Thyroid gland (tissue), 4 donors: ENCODE measurements at regions not wholly inside any gene's neighbourhood (a gene's known extent, or its start where the extent isn't known, plus 50 kb on each side); places are given as distances from the start of the nearest gene placed in this dataset.

Source experiments
- DNase-seq, 2 donors: peaks; one replicate each; pipeline ENCODE4 v3.0.0-alpha.2; 2019
- H3K27ac ChIP-seq, 3 donors: fragments of 200-600 bp; sonication (generic); 1 replicate in 2 of 3; 2 replicates in 1 of 3; pipeline ENCODE4 v1.5.1; 2016 to 2019; ENCODE audit warnings: mild to moderate bottlenecking in 1 of 3, moderate library complexity in 1 of 3
- H3K27me3 ChIP-seq: fragments of 200-600 bp; sonication (generic); one replicate; pipeline ENCODE4 v1.5.1; 2019
- H3K36me3 ChIP-seq, 2 donors: fragments of 200-600 bp; sonication (generic); one replicate each; pipeline ENCODE4 v1.5.1; 2016 to 2019
- H3K4me1 ChIP-seq, 2 donors: fragments of 200-600 bp; sonication (generic); one replicate each; pipeline ENCODE4 v1.5.1; 2017 to 2019
- H3K4me3 ChIP-seq, 3 donors: fragments of 200-600 bp; sonication (generic); replicated peaks in 1 of 3; 1 replicate in 2 of 3; 2 replicates in 1 of 3; pipeline ENCODE4 v1.5.1; 2016; ENCODE audit warnings: mild to moderate bottlenecking in 1 of 3
- H3K9me3 ChIP-seq: fragments of 200-600 bp; sonication (generic); one replicate; pipeline ENCODE4 v1.5.1; 2017
- CTCF ChIP-seq, 6 experiments: fragments of 200-600 bp in 3 of 6; fragments of 450-650 bp in 3 of 6; sonication (generic) in 3 of 6; IDR thresholded peaks; one replicate each; pipeline ENCODE4 v1.5.1; 2016 to 2019; ENCODE audit warnings: antibody characterized with exemption in 6 of 6, mild to moderate bottlenecking in 2 of 6, inconsistent platforms in 1 of 6, moderate library complexity in 1 of 6
- POLR2A ChIP-seq, 2 donors: fragments of 450-650 bp; IDR thresholded peaks; one replicate each; pipeline ENCODE4 v1.6.1; 2017; ENCODE audit warnings: antibody characterized with exemption in 2 of 2, mild to moderate bottlenecking in 2 of 2, moderate library complexity in 1 of 2
- WGBS, 2 donors: methylation state at CpG; one replicate each; pipeline ENCODE4 v1.1.5; 2017; 5-methylcytosine and 5-hydroxymethylcytosine counted together
- intact Hi-C: fragments of 100-400 bp; cut with DNase I; formaldehyde crosslinking; loops from one replicate; pipeline ENCODE4 v1.15.1; 2023

DNA sequence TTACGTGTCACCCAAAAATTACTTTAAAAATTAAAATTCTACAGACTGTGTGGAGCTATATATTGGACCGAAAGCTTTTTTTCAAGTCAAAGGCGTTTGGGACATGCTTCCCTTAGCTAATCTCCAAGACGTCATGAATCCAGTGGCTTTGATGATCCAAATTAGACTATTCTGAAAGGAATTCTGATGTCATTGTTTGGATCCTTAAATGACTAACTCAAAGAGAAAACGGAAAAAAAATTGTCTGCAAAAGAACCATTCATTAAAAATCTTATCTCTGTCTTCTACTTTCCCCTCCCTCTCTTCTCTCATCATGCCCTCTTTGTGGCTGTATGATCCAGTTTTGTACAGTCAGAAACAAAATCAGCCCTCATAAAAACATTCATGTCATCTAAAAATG is 161.8 kb downstream of the ETV1 start:
- no peak for DNase-seq
- 89 to 90% methylated on average over 5 of the region's 5 CpGs for WGBS, 2 donors
- H3K36me3 ChIP-seq: no peaks in the 10 kb centered on the region
- H3K27ac ChIP-seq: no peak overlapping the region
- no peaks in the 10 kb centered on the region for H3K9me3 ChIP-seq
- H3K4me3 ChIP-seq: no peak overlapping the region
- no peak for TF ChIP-seq POLR2A (IDR thresholded peaks at IDR 0.05)
- no peak for TF ChIP-seq CTCF (IDR thresholded peaks at IDR 0.05)
- H3K27me3 ChIP-seq: no peaks in the 10 kb centered on the region
- intact Hi-C loops: no loop called here
- no peaks in the 10 kb centered on the region for H3K4me1 ChIP-seq

DNA sequence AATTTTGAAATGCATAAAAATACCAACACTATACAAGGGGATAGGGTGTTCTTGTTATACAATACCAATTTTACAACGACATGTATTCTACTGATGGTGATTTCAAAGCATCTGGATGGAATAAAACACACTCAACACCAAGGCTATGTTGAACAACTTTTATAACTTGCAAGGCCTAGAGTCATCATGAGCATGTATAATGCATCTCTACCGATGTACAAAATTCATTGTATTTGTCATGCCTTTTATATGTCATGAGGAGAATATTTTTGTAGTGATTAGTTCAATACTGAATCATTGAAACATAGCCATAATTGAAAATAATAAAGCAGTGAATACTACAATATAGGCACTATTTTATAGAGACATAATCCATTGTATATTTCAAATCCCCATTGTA is 160.2 kb downstream of the ETV1 start:
- TF ChIP-seq POLR2A (IDR thresholded peaks at IDR 0.05) (no peak), CTCF (IDR thresholded peaks at IDR 0.05) (no peak)
- intact Hi-C loops: no loop called here
- no peak overlapping the region for H3K4me3 ChIP-seq
- H3K9me3 ChIP-seq: no peaks in the 10 kb centered on the region
- H3K36me3 ChIP-seq: no peaks in the 10 kb centered on the region
- WGBS, 2 donors: 92 to 93% methylated on average over 2 of the region's 2 CpGs
- H3K27ac ChIP-seq: no peak overlapping the region
- H3K4me1 ChIP-seq: no peaks in the 10 kb centered on the region
- DNase-seq: no peak
- no peaks in the 10 kb centered on the region for H3K27me3 ChIP-seq

GRCh38 chr7:13829914-13830900 is 159.3 kb downstream of the ETV1 start:
- Histone ChIP-seq H3K36me3 (no peaks in the 10 kb centered on the region), H3K9me3 (no peaks in the 10 kb centered on the region), H3K27me3 (no peaks in the 10 kb centered on the region), H3K4me3 (no peak overlapping the region), H3K27ac (no peak overlapping the region), H3K4me1 (no peaks in the 10 kb centered on the region)
- no peak for DNase-seq
- intact Hi-C loops: no loop called here
- 62 to 67% methylated on average over 6 of the region's 6 CpGs for WGBS, 2 donors
- TF ChIP-seq CTCF (IDR thresholded peaks at IDR 0.05): no peak
- TF ChIP-seq POLR2A (IDR thresholded peaks at IDR 0.05): no peak

DNA sequence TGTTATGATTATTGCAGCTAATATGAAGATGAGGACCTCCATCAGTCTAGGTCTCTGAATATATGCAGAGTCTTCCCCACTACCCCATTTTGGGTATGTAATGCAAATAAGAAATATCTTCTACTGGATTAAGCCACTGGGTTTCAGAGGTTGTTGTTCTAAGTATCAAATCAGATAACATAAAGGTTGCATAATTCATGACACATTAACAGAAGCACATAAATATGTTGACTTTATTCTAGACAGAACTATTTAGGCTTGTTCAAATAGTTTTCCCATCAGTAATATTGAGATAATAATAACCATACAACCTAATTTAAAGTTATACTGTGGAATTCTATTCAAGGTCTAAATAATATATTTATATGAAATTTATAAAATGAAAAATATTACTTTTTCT is 157.1 kb downstream of the ETV1 start:
- DNase-seq: no peak
- no peak overlapping the region for H3K27ac ChIP-seq
- H3K4me1 ChIP-seq: no peaks in the 10 kb centered on the region
- H3K36me3 ChIP-seq: no peaks in the 10 kb centered on the region
- no peaks in the 10 kb centered on the region for H3K27me3 ChIP-seq
- no peaks in the 10 kb centered on the region for H3K9me3 ChIP-seq
- TF ChIP-seq POLR2A (IDR thresholded peaks at IDR 0.05) (no peak), CTCF (IDR thresholded peaks at IDR 0.05) (no peak)
- intact Hi-C loops: no loop called here
- H3K4me3 ChIP-seq: no peak overlapping the region

DNA sequence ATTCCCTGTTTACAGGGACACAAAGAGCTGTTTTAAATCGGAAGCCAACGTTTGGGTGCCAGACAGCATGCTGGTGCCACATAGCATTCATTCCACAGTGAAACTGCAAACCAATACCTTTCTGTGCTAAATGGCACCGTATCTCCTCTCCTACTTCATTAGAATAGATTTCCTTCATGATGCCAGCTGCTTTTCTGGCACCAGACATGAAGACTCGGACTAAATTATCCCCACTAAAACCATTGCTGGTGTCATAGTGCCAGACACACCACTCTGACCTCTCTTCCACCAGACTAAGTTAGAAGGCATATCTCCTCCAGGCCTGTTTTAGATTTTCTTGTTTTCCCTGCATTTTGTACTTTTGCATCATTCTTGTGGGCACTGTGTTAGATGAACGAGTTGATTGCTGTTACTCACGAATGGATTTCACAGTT is 155.1 kb downstream of the ETV1 start:
- 62 to 72% methylated on average over 6 of the region's 6 CpGs for WGBS, 2 donors
- intact Hi-C loops: no loop called here
- no peak overlapping the region for H3K27ac ChIP-seq

More for the DNA sequence above, 155.1 kb downstream of the ETV1 start:
- no peaks in the 10 kb centered on the region for H3K36me3 ChIP-seq
- no peaks in the 10 kb centered on the region for H3K4me1 ChIP-seq
- TF ChIP-seq CTCF (IDR thresholded peaks at IDR 0.05) (no peak), POLR2A (IDR thresholded peaks at IDR 0.05) (no peak)
- H3K27me3 ChIP-seq: no peaks in the 10 kb centered on the region
- no peak overlapping the region for H3K4me3 ChIP-seq
- H3K9me3 ChIP-seq: no peaks in the 10 kb centered on the region
- no peak for DNase-seq
